ENCODE measurements at regions not wholly inside any gene's neighbourhood (a gene's known extent, or its start where the extent isn't known, plus 50 kb on each side); places are given as distances from the start of the nearest gene placed in this dataset.

DNA sequence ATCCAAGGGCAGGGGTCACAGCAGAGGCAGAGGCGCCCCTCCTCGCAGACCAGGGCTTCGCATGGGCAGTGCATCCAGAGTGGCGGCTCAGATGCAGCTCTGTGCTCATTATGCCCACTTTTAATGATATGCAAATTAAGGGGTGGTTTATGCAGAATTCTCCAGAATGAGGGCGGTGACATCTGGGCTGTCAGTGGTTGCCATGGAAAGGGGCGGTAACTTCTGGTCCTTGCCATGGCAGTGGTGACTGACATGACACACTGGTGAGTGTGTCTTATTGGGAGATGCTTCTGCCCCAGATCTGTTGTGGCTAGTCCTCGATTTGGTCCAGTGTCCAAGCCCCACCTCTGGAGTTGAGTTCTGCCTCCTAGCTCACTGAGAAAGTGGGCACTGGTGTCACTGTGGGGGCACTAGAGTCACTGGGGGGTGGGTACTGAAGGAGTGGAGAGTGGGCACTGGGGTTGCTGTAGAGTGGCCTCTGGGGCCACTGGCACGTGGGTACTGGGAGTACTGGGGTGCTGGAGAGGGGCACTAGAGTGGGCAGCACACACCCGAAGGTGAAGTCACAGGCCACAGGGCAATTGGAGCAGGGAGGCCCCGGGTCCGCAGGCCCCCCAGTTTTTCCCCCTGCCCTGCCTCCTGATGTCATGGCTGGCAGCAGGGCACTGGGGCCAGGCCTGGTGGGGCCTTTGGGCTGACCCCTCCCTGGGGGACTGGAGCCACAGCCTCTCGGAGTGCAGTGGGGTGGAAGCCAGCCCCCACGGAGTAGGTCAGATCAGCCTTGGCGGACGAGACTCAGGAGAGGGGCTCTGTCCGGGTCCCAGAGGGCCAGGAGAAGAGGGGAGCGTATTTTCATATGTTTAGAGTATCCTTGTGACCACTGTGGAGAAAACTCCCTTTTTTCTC, 98.6 kb upstream of the NKX1-1 start:
- H3K9ac ChIP-seq (ENCODE audit: low read length): no peak overlapping the region
- CTCF ChIA-PET: no interaction called here
- intact Hi-C loops (cut with micrococcal nuclease): no loop called here
- H3K27ac ChIP-seq (ENCODE audit: low read length in 2 of 2): no peak overlapping the region
- Mint-ChIP-seq H3K9me3 (ENCODE audit: insufficient read depth) (no peaks in the 10 kb centered on the region), H3K4me3 (no peak overlapping the region), H3K4me1 (no peaks in the 10 kb centered on the region), H3K27ac (no peak overlapping the region), H3K27me3 (peaks cover 6% of the 10 kb centered on the region)
- H3K4me1 ChIP-seq (ENCODE audit: control insufficient read depth in 2 of 2, insufficient read depth in 2 of 2, low read length in 2 of 2): no peaks in the 10 kb centered on the region
- TF ChIP-seq, protein P1, sequence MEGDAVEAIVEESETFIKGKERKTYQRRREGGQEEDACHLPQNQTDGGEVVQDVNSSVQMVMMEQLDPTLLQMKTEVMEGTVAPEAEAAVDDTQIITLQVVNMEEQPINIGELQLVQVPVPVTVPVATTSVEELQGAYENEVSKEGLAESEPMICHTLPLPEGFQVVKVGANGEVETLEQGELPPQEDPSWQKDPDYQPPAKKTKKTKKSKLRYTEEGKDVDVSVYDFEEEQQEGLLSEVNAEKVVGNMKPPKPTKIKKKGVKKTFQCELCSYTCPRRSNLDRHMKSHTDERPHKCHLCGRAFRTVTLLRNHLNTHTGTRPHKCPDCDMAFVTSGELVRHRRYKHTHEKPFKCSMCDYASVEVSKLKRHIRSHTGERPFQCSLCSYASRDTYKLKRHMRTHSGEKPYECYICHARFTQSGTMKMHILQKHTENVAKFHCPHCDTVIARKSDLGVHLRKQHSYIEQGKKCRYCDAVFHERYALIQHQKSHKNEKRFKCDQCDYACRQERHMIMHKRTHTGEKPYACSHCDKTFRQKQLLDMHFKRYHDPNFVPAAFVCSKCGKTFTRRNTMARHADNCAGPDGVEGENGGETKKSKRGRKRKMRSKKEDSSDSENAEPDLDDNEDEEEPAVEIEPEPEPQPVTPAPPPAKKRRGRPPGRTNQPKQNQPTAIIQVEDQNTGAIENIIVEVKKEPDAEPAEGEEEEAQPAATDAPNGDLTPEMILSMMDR (IDR thresholded peaks at IDR 0.05): no peak
- no peak for TF ChIP-seq EZH2 (IDR thresholded peaks at IDR 0.05; ENCODE audit: borderline replicate concordance, insufficient read depth, low read depth, low read length, poor library complexity, severe bottlenecking)
- H4K20me1 ChIP-seq (ENCODE audit: control insufficient read depth, insufficient read depth, low read length, poor library complexity, severe bottlenecking): no peaks in the 10 kb centered on the region
- H3K27me3 ChIP-seq (replicated peaks in 1 of 4; ENCODE audit: control extremely low read depth in 1 of 4, control insufficient read depth in 3 of 4, insufficient read depth in 4 of 4, low read length in 3 of 4): peaks cover 0 to 11% (median 0%) of the 10 kb centered on the region in 4 experiments
- POLR2A ChIA-PET: no interaction called here
- no peaks in the 10 kb centered on the region for H3K36me3 ChIP-seq (replicated peaks in 1 of 2; ENCODE audit: control extremely low read depth in 1 of 2, control insufficient read depth in 1 of 2, extremely low read depth in 1 of 2, insufficient read depth in 2 of 2, low read length in 1 of 2)
- no peak for ATAC-seq (ENCODE audit: low read depth)
- no peak overlapping the region for H2AFZ ChIP-seq (ENCODE audit: insufficient read depth, low read depth, low read length, poor library complexity, severe bottlenecking)
- WGBS (ENCODE audit: insufficient coverage): 87% methylated on average over 17 of the region's 17 CpGs
- peaks cover 0 to 17% (median 0%) of the 10 kb centered on the region in 3 donors for H3K9me3 ChIP-seq (ENCODE audit: control extremely low read depth in 1 of 3, control insufficient read depth in 2 of 3, insufficient read depth in 1 of 3, low read length in 2 of 3)
- no peak overlapping the region for H3K4me2 ChIP-seq (replicated peaks; ENCODE audit: low read depth, low read length, poor library complexity, severe bottlenecking)
- H3K79me2 ChIP-seq (ENCODE audit: control insufficient read depth, insufficient read depth, low read length): no peaks in the 10 kb centered on the region
- H3K4me3 ChIP-seq (ENCODE audit: control extremely low read depth in 1 of 5, extremely low read depth in 1 of 5, insufficient read depth in 1 of 5, low read depth in 2 of 5, low read length in 4 of 5): no peak overlapping the region
- no peak for DNase-seq
